ENCODE measurements at regions not wholly inside any gene's neighbourhood (a gene's known extent, or its start where the extent isn't known, plus 50 kb on each side); places are given as distances from the start of the nearest gene placed in this dataset.

GRCh38 chr6:98590136-98590681 is 244.2 kb upstream of the POU3F2 start:
- ATAC-seq (no peak), DNase-seq (no peak)
- intact Hi-C loops (cut with DNase I), result no loop called here

- DNase-seq (no peak), ATAC-seq (no peak)
- intact Hi-C loops (cut with DNase I), result no loop called here
Measured at GRCh38 chr6:98590997-98591396, 243.4 kb upstream of the POU3F2 start.

DNA sequence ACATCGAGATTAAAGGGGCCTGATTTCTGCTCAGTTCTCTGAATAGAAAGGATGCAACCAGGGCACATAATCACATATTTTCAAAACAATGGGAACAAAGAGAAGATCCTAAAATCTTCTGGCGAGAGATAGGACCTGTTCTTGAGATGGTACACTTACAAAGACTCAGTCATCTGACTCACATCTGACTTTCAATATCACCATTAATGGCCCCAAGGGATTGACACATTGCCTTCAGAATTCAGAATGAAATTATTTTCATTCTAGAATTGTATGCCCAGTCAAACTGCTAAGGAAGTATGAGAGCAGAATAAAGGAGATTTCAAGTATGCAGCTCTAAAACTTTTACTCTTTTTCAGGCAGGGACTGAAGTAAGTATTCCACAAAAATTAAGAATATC is 240.7 kb upstream of the POU3F2 start:
- intact Hi-C loops (cut with DNase I), result no loop called here
- no peak for ATAC-seq

DNA sequence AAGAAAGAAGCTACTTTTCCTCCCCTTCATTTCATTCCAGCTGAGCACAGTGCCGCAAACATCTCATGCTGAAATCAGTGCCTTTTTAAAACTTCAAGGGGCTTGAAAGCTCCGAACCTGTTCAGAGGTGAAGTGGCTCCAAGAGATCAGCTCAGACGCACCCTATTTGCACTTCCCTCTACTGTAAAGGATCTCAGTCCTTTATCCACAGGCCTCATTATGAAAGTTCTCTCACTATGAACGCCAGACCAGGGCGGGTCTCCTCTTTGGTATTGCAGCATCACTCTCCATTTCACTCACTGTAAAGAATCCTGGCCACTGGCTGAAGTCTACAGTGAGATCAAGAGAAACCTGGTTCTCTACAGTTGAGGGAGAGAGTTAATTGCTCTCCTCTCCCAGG is 232.7 kb upstream of the POU3F2 start:
- intact Hi-C loops (cut with DNase I), result no loop called here
- ATAC-seq, result no peak
- DNase-seq, result no peak

More for the DNA sequence above, 240.7 kb upstream of the POU3F2 start:
- DNase-seq, result no peak

- no peak for DNase-seq
- ATAC-seq, result no peak
- intact Hi-C loops (cut with DNase I), result no loop called here
Measured at GRCh38 chr6:98605705-98606104, 228.7 kb upstream of the POU3F2 start.

GRCh38 chr6:98627129-98627775 is 207.1 kb upstream of the POU3F2 start:
- DNase-seq (no peak), ATAC-seq (no peak)
- intact Hi-C loops (cut with DNase I), result no loop called here

- intact Hi-C loops (cut with DNase I), result no loop called here
- DNase-seq (no peak), ATAC-seq (no peak)
Measured at GRCh38 chr6:98633886-98634285, 200.5 kb upstream of the POU3F2 start.

DNA sequence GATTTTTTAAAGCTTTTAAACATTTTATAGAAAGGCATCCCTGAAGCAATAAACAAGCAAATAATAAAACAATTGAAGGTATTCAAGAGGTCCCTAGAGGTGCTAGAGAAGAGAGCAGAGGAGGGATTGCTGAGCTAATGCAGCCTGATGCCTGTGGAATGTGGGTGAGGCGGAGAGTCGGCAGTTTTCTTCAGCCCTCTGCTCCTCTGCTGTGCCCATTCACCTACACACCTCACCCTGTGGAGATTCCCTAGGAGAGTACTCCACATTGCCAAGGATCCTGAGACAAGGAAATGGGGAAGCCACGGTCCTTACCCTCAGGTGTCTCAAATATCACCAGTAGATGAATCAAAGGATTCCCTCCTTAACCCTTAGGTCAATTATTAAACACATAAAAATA is 199.8 kb upstream of the POU3F2 start:
- no peak for ATAC-seq
- no peak for DNase-seq
- intact Hi-C loops (cut with DNase I), result no loop called here

- DNase-seq (no peak), ATAC-seq (no peak)
- intact Hi-C loops (cut with DNase I), result no loop called here
Measured at GRCh38 chr6:98635191-98635590, 199.2 kb upstream of the POU3F2 start.

GRCh38 chr6:98636941-98637340 is 197.4 kb upstream of the POU3F2 start:
- no peak for DNase-seq
- ATAC-seq, result no peak
- intact Hi-C loops (cut with DNase I), result no loop called here

DNA sequence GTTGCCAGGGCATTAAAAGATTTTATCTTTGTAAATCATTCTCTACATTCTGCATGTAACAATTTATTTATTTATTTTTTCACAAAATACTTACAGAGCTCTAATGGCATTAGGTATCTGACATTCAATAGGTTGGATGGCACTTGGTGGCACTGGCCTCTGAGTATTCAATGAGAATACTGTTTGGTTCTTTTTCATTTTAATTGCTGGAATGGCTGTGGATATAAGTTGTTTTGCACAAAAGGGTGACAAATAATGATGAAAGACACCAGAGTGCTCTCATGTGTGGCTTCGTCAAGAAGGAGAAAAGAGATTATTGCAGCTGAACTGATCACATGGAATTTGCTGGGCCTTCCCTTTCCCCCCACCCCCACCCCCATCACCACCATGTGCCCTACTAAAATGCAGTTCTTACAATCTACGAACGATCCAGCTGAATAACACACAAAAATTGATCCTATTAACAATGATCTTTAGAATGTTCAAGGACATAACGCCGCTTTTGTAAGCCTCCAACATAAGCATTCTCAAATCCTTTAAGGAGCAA is 195.2 kb upstream of the POU3F2 start:
- no peak for DNase-seq
- ATAC-seq, result no peak
- intact Hi-C loops (cut with DNase I), result no loop called here

DNA sequence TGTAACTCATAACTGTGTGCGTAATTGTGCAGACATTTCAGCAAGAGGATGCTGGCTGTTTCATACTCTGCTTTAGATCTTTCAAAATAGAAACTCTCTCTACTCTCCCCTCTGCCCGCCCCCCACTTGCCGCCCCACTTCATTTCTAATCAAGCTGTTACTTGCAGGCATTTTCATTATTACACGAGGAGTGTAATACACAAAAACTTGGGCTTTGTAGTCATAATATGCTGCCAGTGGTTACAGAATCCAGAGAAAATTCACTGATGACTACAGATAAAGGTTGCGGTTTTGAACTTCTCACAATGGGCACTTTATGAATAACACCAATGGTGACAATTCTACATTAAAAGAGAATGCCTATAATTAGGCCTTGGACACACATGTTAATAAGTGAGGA is 194.0 kb upstream of the POU3F2 start:
- DNase-seq (no peak), ATAC-seq (no peak)
- intact Hi-C loops (cut with DNase I), result no loop called here

- intact Hi-C loops (cut with DNase I), result no loop called here
- no peak for ATAC-seq
- DNase-seq, result no peak
Measured at GRCh38 chr6:98641949-98642719, 192.2 kb upstream of the POU3F2 start.

DNA sequence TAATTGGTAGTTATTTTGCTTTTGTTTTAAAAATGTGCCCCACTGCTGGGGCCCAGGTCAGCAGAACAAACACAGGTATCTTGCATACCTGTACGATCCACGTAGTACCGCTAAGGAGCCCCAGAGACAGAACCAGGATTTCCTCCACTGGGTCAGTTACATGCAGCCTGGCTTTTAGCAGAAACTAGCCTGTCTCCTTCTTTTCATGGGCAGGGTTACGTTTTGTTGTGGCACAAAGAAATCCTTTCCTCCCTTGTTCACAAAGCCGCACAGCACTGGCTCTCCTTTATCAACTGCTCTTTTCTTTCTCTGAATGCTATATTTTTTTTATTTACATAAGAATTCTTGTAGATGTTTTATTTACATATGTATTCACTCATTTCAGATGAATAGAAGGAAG is 190.3 kb upstream of the POU3F2 start:
- ATAC-seq (no peak), DNase-seq (no peak)
- intact Hi-C loops (cut with DNase I), result no loop called here

- DNase-seq (no peak), ATAC-seq (no peak)
- intact Hi-C loops (cut with DNase I), result no loop called here
Measured at GRCh38 chr6:98648211-98648914, 186.0 kb upstream of the POU3F2 start.

DNA sequence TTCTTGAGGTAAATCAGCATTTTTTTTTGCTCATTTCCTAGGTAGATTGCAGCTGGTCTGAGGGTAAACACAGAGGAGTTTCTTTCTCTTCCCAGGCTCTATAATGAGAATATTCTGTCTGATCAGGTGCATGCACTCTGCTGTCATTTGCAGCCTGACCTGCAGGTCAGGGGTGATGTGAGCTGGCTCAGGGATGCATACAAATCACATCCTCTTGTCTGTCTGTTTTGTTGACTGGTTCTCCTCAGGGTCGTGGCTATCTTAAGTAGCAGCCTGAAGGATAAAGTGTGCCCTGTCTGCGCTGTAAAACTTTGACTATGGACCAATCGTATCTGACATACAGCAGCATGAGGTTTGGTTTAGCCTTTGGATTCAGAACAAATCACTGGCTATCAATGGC is 183.4 kb upstream of the POU3F2 start:
- intact Hi-C loops (cut with DNase I), result no loop called here
- no peak for ATAC-seq
- DNase-seq, result no peak

DNA sequence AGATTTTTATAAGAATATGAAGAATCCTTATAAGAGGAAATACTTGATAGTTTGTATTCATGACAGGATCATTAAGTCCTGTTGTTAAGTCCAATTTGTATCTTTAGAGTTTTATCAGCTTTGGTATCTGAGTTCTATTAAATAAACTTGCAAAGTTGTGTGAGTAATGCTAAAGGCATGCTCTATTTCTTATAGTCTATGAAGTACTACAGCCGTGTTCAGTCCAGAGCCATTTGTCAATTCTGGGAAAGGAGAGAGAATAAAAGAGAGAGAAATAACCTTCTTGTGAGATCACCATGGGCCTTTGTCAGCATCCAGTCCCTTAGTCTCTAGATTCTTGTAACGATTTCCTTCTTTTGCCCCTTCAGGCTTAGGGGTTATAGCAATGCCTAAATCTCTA is 181.2 kb upstream of the POU3F2 start:
- no peak for DNase-seq
- intact Hi-C loops (cut with DNase I), result no loop called here
- no peak for ATAC-seq

DNA sequence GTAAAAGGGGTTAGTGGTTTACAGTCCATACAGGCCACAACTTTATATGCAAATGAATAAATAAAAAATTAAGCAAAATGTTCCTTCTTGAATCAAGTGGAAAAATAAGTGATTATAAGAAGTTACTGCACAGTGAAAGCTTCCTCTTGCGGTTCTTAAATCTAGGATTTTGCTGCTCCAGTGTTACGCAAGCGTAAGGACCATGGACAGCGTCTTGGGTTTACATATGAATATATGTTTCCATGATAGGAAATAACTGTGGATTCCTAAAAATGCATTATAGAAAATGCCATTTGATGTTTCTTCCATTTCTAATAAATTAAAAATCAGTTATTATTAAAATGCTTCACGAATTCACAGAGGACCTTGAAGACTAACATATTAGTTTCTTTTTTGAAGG is 176.6 kb upstream of the POU3F2 start:
- ATAC-seq (no peak), DNase-seq (no peak)
- intact Hi-C loops (cut with DNase I), result no loop called here

DNA sequence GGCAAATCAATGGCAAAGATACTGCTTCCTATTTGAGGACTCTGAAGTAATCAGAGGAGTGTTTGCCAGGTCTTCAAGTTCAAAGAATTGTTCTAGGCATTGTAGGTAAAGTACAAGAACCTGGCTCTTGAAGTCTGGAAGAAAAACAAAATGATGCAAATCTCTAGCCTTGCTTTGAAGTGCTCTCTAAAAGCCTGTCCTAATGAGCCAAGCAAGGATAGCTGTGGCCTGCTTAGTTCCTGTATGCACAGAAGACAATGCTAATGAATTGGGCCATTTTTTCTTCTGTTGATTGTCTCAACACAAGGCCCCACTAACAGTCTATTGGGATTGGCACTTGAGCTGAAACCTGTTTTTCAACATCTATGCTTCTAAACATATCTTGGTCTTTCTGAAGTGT is 165.0 kb upstream of the POU3F2 start:
- intact Hi-C loops (cut with DNase I), result no loop called here

More for the DNA sequence above, 165.0 kb upstream of the POU3F2 start:
- DNase-seq (no peak), ATAC-seq (no peak)

Measured in left cardiac atrium (tissue), 4 donors.